ENCODE measurements at regions not wholly inside any gene's neighbourhood (a gene's known extent, or its start where the extent isn't known, plus 50 kb on each side); places are given as distances from the start of the nearest gene placed in this dataset.

- DNase-seq (ENCODE audit: low read depth in 2 of 2): no peak
Observed at GRCh38 chr15:45743426-45744235, 108.8 kb downstream of the SQOR start.

- DNase-seq (ENCODE audit: low read depth in 2 of 2): no peak
Observed at GRCh38 chr15:45744236-45744589, 109.4 kb downstream of the SQOR start.

GRCh38 chr15:45747426-45747825, 112.6 kb downstream of the SQOR start:
- no peak for DNase-seq (ENCODE audit: low read depth in 2 of 2)

- DNase-seq (ENCODE audit: low read depth in 2 of 2): no peak
Observed at GRCh38 chr15:45751629-45752028, 116.8 kb downstream of the SQOR start.

- no peak for DNase-seq (ENCODE audit: low read depth in 2 of 2)
Observed at GRCh38 chr15:45759936-45760335, 125.1 kb downstream of the SQOR start.

GRCh38 chr15:45762726-45763125, 127.9 kb downstream of the SQOR start:
- no peak for DNase-seq (ENCODE audit: low read depth in 2 of 2)

GRCh38 chr15:45763170-45763869, 128.5 kb downstream of the SQOR start:
- no peak for DNase-seq (ENCODE audit: low read depth in 2 of 2)

GRCh38 chr15:45773149-45773548, 138.3 kb downstream of the SQOR start:
- DNase-seq (ENCODE audit: low read depth in 2 of 2): no peak

- no peak for DNase-seq (ENCODE audit: low read depth in 2 of 2)
Observed at GRCh38 chr15:45776772-45777171, 141.9 kb downstream of the SQOR start.

- DNase-seq (ENCODE audit: low read depth in 2 of 2): no peak
Observed at GRCh38 chr15:45777781-45778180, 143.0 kb downstream of the SQOR start.

GRCh38 chr15:45780352-45780751, 145.5 kb downstream of the SQOR start:
- DNase-seq (ENCODE audit: low read depth in 2 of 2): no peak

- no peak for DNase-seq (ENCODE audit: low read depth in 2 of 2)
Observed at GRCh38 chr15:45784656-45785055, 149.8 kb downstream of the SQOR start.

GRCh38 chr15:45785897-45786296, 151.1 kb downstream of the SQOR start:
- DNase-seq (ENCODE audit: low read depth in 2 of 2): no peak

- no peak for DNase-seq (ENCODE audit: low read depth in 2 of 2)
Observed at GRCh38 chr15:45790325-45790943, 155.6 kb downstream of the SQOR start.

GRCh38 chr15:45794304-45794703, 159.5 kb downstream of the SQOR start:
- no peak for DNase-seq (ENCODE audit: low read depth in 2 of 2)

GRCh38 chr15:45794712-45795439, 160.0 kb downstream of the SQOR start:
- DNase-seq (ENCODE audit: low read depth in 2 of 2): no peak

- no peak for DNase-seq (ENCODE audit: low read depth in 2 of 2)
Observed at GRCh38 chr15:45795440-45796069, 160.7 kb downstream of the SQOR start.

GRCh38 chr15:45796433-45796832, 161.6 kb downstream of the SQOR start:
- no peak for DNase-seq (ENCODE audit: low read depth in 2 of 2)

- no peak for DNase-seq (ENCODE audit: low read depth in 2 of 2)
Observed at GRCh38 chr15:45799508-45799907, 164.7 kb downstream of the SQOR start.

- DNase-seq (ENCODE audit: low read depth in 2 of 2): no peak
Observed at GRCh38 chr15:45801543-45801942, 166.7 kb downstream of the SQOR start.

GRCh38 chr15:45802140-45802539, 167.3 kb downstream of the SQOR start:
- DNase-seq (ENCODE audit: low read depth in 2 of 2): no peak

- no peak for DNase-seq (ENCODE audit: low read depth in 2 of 2)
Observed at GRCh38 chr15:45804028-45804427, 169.2 kb downstream of the SQOR start.
